ENCODE measurements at regions not wholly inside any gene's neighbourhood (a gene's known extent, or its start where the extent isn't known, plus 50 kb on each side); places are given as distances from the start of the nearest gene placed in this dataset.

- Histone ChIP-seq H3K27me3 (ENCODE audit: insufficient read depth, low read length) (no peaks in the 10 kb centered on the region), H3K18ac (ENCODE audit: low read length) (no peak overlapping the region), H3K79me2 (ENCODE audit: control insufficient read depth, insufficient read depth, low read length, poor library complexity) (no peaks in the 10 kb centered on the region), H3K23ac (ENCODE audit: low read length) (no peak overlapping the region), H3K9me3 (ENCODE audit: insufficient read depth, low read depth, low read length) (peaks cover 36% of the 10 kb centered on the region), H3K36me3 (ENCODE audit: control insufficient read depth in 1 of 2, insufficient read depth in 2 of 2, low read length in 2 of 2) (no peaks in the 10 kb centered on the region), H4K8ac (ENCODE audit: low read depth, low read length) (no peak overlapping the region), H3K4me3 (ENCODE audit: low read depth, low read length) (no peak overlapping the region), H3K79me1 (ENCODE audit: low read length) (no peaks in the 10 kb centered on the region), H2BK120ac (ENCODE audit: insufficient read depth, low read length, poor library complexity) (no peak overlapping the region), H3K4me1 (ENCODE audit: control insufficient read depth in 1 of 2, insufficient read depth in 2 of 2, low read length in 2 of 2) (no peaks in the 10 kb centered on the region), H3K14ac (ENCODE audit: low read length) (no peak overlapping the region), H2BK5ac (ENCODE audit: low read depth, low read length, poor library complexity) (no peak overlapping the region), H2AK5ac (ENCODE audit: low read length) (no peak overlapping the region), H2BK12ac (ENCODE audit: low read length) (no peak overlapping the region), H2AFZ (ENCODE audit: insufficient read depth, low read length, poor library complexity) (no peak overlapping the region), H4K91ac (ENCODE audit: low read depth, low read length) (no peak overlapping the region), H3K4me2 (ENCODE audit: low read length) (no peak overlapping the region), H4K12ac (ENCODE audit: low read depth, low read length) (no peak overlapping the region), H3K27ac (ENCODE audit: low read depth, low read length) (no peak overlapping the region), H3K9ac (ENCODE audit: low read length) (no peak overlapping the region), H3K4ac (ENCODE audit: low read depth, low read length) (no peak overlapping the region)
- DNase-seq: no peak
- WGBS (ENCODE audit: extremely low coverage, insufficient coverage, insufficient read length): no CpG with 5 or more reads among the region's 6 CpGs
Observed at GRCh38 chr3:13708871-13709595, 160.1 kb downstream of the FBLN2 start.

GRCh38 chr3:13708301-13708700 lies 159.4 kb downstream of the FBLN2 start:
- Histone ChIP-seq H2BK12ac (ENCODE audit: low read length) (no peak overlapping the region), H3K18ac (ENCODE audit: low read length) (no peak overlapping the region), H4K8ac (ENCODE audit: low read depth, low read length) (no peak overlapping the region), H3K23ac (ENCODE audit: low read length) (no peak overlapping the region), H4K12ac (ENCODE audit: low read depth, low read length) (no peak overlapping the region), H2BK5ac (ENCODE audit: low read depth, low read length, poor library complexity) (no peak overlapping the region), H3K4me1 (ENCODE audit: control insufficient read depth in 1 of 2, insufficient read depth in 2 of 2, low read length in 2 of 2) (no peaks in the 10 kb centered on the region), H3K4ac (ENCODE audit: low read depth, low read length) (no peak overlapping the region), H3K79me1 (ENCODE audit: low read length) (no peaks in the 10 kb centered on the region), H3K9ac (ENCODE audit: low read length) (no peak overlapping the region), H2BK120ac (ENCODE audit: insufficient read depth, low read length, poor library complexity) (no peak overlapping the region), H3K14ac (ENCODE audit: low read length) (no peak overlapping the region), H4K91ac (ENCODE audit: low read depth, low read length) (no peak overlapping the region), H3K79me2 (ENCODE audit: control insufficient read depth, insufficient read depth, low read length, poor library complexity) (no peaks in the 10 kb centered on the region), H3K27ac (ENCODE audit: low read depth, low read length) (no peak overlapping the region), H2AFZ (ENCODE audit: insufficient read depth, low read length, poor library complexity) (no peak overlapping the region), H3K27me3 (ENCODE audit: insufficient read depth, low read length) (no peaks in the 10 kb centered on the region), H3K4me2 (ENCODE audit: low read length) (no peak overlapping the region), H2AK5ac (ENCODE audit: low read length) (no peak overlapping the region), H3K9me3 (ENCODE audit: insufficient read depth, low read depth, low read length) (peaks cover 35% of the 10 kb centered on the region), H3K36me3 (ENCODE audit: control insufficient read depth in 1 of 2, insufficient read depth in 2 of 2, low read length in 2 of 2) (no peaks in the 10 kb centered on the region), H3K4me3 (ENCODE audit: low read depth, low read length) (no peak overlapping the region)
- WGBS (ENCODE audit: extremely low coverage, insufficient coverage, insufficient read length): no CpG with 5 or more reads among the region's 7 CpGs
- no peak for DNase-seq

- Histone ChIP-seq H3K4me1 (ENCODE audit: control insufficient read depth in 1 of 2, insufficient read depth in 2 of 2, low read length in 2 of 2) (no peaks in the 10 kb centered on the region), H2AK5ac (ENCODE audit: low read length) (no peak overlapping the region), H2AFZ (ENCODE audit: insufficient read depth, low read length, poor library complexity) (no peak overlapping the region), H3K79me1 (ENCODE audit: low read length) (no peaks in the 10 kb centered on the region), H3K9me3 (ENCODE audit: insufficient read depth, low read depth, low read length) (peaks cover 32% of the 10 kb centered on the region), H3K9ac (ENCODE audit: low read length) (no peak overlapping the region), H3K36me3 (ENCODE audit: control insufficient read depth in 1 of 2, insufficient read depth in 2 of 2, low read length in 2 of 2) (no peaks in the 10 kb centered on the region), H3K4me2 (ENCODE audit: low read length) (no peak overlapping the region), H3K27ac (ENCODE audit: low read depth, low read length) (no peak overlapping the region), H4K12ac (ENCODE audit: low read depth, low read length) (no peak overlapping the region), H3K14ac (ENCODE audit: low read length) (no peak overlapping the region), H4K91ac (ENCODE audit: low read depth, low read length) (no peak overlapping the region), H2BK120ac (ENCODE audit: insufficient read depth, low read length, poor library complexity) (no peak overlapping the region), H3K79me2 (ENCODE audit: control insufficient read depth, insufficient read depth, low read length, poor library complexity) (no peaks in the 10 kb centered on the region), H3K4me3 (ENCODE audit: low read depth, low read length) (no peak overlapping the region), H2BK12ac (ENCODE audit: low read length) (no peak overlapping the region), H3K23ac (ENCODE audit: low read length) (no peak overlapping the region), H3K4ac (ENCODE audit: low read depth, low read length) (no peak overlapping the region), H3K18ac (ENCODE audit: low read length) (no peak overlapping the region), H4K8ac (ENCODE audit: low read depth, low read length) (no peak overlapping the region), H3K27me3 (ENCODE audit: insufficient read depth, low read length) (no peaks in the 10 kb centered on the region), H2BK5ac (ENCODE audit: low read depth, low read length, poor library complexity) (no peak overlapping the region)
- no peak for DNase-seq
- no CpG with 5 or more reads among the region's 5 CpGs for WGBS (ENCODE audit: extremely low coverage, insufficient coverage, insufficient read length)
Observed at GRCh38 chr3:13707456-13707855, 158.5 kb downstream of the FBLN2 start.

GRCh38 chr3:13706886-13707285 lies 158.0 kb downstream of the FBLN2 start:
- H2AK5ac ChIP-seq (ENCODE audit: low read length): no peak overlapping the region
- no peak overlapping the region for H2BK120ac ChIP-seq (ENCODE audit: insufficient read depth, low read length, poor library complexity)
- no peak overlapping the region for H3K4me2 ChIP-seq (ENCODE audit: low read length)
- H3K4me1 ChIP-seq (ENCODE audit: control insufficient read depth in 1 of 2, insufficient read depth in 2 of 2, low read length in 2 of 2): no peaks in the 10 kb centered on the region
- H3K79me2 ChIP-seq (ENCODE audit: control insufficient read depth, insufficient read depth, low read length, poor library complexity): no peaks in the 10 kb centered on the region
- no peaks in the 10 kb centered on the region for H3K79me1 ChIP-seq (ENCODE audit: low read length)
- H3K27ac ChIP-seq (ENCODE audit: low read depth, low read length): no peak overlapping the region
- no peak overlapping the region for H4K12ac ChIP-seq (ENCODE audit: low read depth, low read length)
- no peaks in the 10 kb centered on the region for H3K27me3 ChIP-seq (ENCODE audit: insufficient read depth, low read length)
- H3K4me3 ChIP-seq (ENCODE audit: low read depth, low read length): no peak overlapping the region
- no peak overlapping the region for H4K8ac ChIP-seq (ENCODE audit: low read depth, low read length)
- H3K9me3 ChIP-seq (ENCODE audit: insufficient read depth, low read depth, low read length): peaks cover 34% of the 10 kb centered on the region
- H3K36me3 ChIP-seq (ENCODE audit: control insufficient read depth in 1 of 2, insufficient read depth in 2 of 2, low read length in 2 of 2): no peaks in the 10 kb centered on the region
- H2BK12ac ChIP-seq (ENCODE audit: low read length): no peak overlapping the region
- H3K14ac ChIP-seq (ENCODE audit: low read length): no peak overlapping the region
- no peak overlapping the region for H3K9ac ChIP-seq (ENCODE audit: low read length)
- no peak overlapping the region for H2AFZ ChIP-seq (ENCODE audit: insufficient read depth, low read length, poor library complexity)
- no CpG with 5 or more reads among the region's 4 CpGs for WGBS (ENCODE audit: extremely low coverage, insufficient coverage, insufficient read length)
- H3K4ac ChIP-seq (ENCODE audit: low read depth, low read length): no peak overlapping the region
- no peak overlapping the region for H3K23ac ChIP-seq (ENCODE audit: low read length)
- H4K91ac ChIP-seq (ENCODE audit: low read depth, low read length): no peak overlapping the region
- DNase-seq: no peak
- H2BK5ac ChIP-seq (ENCODE audit: low read depth, low read length, poor library complexity): no peak overlapping the region
- no peak overlapping the region for H3K18ac ChIP-seq (ENCODE audit: low read length)
